SKM-1 treated with dmso at 0.1 percent for 144 hours (cell line): ENCODE measurements at regions not wholly inside any gene's neighbourhood (a gene's known extent, or its start where the extent isn't known, plus 50 kb on each side); places are given as distances from the start of the nearest gene placed in this dataset.

Experiments used
- DNase-seq: peaks from one replicate; lab custom pipeline; 2025; ENCODE audit not compliant: unreplicated experiment; lab: John Stamatoyannopoulos, UW

DNA sequence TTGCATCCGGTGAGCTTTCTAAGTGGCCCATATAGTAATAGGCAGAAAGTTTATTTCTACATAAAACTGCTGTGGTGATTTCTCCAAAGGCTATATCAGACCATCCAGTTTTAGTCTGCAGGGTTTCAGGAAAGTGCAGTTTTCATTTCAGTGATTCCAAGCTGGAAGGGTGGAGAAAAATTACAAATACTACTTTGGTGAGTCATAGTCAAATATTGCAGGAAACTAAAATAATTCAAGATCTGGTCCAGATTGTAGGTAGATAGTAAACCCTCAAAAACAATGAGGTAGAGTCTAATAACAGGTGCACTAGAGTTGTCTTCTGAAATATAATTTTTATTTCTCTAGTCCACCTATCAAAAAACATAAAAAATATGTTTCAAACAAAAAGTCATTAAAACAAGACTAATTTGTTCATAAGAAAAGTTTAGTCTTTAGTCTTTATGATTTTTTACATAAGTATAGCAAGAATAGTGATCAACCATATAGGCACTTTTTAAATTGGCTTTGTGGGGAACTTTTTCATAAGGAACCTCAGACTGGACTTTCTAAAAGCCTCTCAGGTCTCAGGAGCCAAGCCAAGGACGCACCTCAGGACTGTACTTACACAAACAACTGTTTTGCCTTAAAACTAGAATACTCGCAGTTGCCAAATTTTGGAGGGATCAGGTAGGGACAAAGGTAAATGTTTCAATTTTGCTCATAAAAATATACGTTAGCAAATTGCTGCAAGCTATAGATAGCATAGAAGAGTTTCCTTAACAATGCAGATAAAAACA lies 101.8 kb upstream of the TLR3 start:
- no peak for DNase-seq

DNA sequence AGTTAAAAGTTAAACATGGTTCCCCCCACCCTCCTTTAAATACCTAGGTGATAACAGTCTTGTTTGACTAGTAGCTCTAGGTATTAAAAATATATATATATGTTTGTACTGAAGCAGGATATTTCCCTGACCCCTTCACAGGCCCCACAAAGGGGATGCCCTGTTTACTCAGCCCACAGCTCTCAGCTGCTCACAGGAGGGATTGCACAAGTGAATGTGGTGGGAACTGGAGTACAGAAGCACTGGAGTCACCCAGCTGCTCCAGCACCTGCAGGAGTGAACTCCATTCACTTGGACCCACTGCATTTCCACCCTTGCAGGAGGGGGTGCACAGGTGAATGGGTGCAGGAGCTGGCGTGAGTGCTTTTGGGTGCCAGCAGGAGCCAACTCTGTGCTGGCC lies 99.3 kb upstream of the TLR3 start:
- no peak for DNase-seq

DNA sequence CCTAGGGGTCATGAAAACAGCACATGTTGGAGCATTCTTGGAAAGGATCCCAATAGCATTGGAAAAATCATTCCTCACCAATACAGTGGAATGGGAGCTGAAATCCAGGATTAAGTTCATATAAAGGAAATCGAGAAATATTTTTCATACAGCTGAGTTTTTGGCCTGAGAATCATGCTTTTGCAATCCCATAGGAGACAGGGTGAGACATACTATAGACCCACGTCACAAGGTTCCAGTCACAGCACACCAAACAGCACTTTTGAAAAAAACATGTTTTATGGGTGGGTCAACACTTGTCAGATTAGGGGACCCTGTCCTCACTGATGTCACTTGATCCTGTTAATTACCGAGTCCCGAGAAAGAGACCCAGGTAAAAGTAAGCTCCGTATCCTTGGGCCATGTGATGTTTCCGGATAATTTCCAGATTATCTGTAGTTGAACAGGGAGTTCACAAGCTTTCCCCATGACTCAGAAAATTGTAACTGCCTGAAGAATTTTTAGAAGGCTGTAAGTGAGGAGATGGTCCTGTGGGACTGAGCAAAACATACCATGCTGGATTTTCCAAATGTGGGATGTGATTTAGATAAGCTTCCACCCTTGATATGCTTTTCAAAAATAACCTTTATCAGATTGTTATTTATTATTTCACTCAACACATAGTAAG lies 80.9 kb upstream of the TLR3 start:
- no peak for DNase-seq

DNA sequence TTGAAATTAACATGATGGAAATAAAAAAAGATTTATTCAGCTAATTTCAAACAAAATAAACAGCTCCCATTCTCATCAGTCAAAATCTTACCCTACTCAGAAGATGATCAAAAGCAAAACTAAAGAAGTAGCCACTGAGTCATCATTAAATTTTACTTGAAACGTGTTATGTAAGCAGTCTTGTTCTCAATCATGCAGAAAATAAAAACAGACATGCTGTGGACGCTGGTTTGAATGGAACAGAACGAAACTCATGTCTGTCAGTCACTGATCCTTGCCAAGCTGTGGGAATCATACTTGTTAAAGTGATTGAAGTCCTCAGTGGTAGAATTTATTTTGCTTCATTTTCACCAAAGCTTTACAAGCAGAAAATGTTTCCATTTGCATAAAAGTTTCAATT lies 77.2 kb upstream of the TLR3 start:
- no peak for DNase-seq

DNA sequence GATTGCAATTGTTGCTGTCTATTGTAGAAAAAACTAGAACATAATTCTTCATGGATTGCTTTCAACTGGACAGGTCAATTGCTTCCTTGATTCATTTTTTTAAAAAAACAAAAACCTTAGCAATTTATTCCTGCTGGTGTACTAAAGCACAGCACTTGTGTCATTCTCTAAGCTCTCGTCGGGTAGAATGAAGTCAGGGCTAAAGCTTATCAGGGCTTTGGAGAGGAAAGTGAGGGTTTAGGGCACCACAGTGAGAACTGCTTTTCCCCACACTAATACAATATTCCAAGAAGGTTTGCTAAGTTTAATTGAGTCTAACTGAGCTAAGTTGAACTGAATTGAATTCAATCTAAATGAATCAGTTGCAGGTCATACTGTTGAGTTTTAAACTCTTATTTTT lies 76.4 kb upstream of the TLR3 start:
- no peak for DNase-seq

DNA sequence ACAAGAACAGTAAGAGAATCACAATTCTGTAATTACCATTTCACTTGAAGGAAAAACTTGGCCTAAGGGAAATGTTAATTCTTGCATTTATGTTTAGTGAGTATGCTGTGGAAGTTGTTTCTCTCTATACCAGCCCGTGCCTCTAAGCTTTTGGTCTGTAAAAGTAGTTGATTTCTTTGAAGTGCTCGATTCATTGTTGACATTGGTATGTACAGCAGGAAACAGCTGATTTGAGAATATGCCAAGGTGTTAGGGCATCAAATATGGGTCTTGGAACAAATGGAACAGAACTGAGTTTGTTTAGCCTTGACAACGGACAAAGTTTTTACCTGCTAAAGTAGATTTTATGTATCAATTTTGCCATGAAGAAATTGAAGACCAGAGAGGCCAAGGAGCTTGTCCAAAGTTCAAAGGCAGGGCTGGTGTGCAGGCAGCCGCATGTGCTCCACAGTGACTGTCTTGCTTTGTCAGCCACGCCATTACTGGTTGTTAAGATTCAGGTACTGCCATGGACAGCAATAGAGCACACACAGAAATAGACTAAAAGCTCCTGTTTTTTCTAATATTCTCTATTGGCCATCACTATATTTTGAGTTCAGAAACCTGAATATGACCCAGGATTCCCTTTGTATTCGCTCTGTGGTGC lies 75.5 kb upstream of the TLR3 start:
- no peak for DNase-seq

DNA sequence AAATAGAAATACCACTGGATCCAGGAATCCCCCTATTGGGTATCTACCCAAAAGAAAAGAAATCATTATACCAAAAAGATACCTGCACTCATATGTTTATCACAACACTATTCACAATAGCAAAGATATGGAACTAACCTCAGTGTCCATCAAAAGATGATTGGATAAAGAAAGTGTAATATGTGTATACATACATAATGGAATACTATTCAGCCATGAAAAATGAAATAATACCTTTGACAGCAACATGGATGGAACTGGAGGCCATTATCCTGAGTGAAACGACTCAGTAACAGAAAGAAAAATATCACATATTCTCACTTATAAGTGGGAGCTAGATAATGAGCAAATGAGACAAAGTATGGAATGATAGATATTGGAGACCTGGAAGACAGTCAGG lies 74.2 kb upstream of the TLR3 start:
- DNase-seq, result no peak

DNA sequence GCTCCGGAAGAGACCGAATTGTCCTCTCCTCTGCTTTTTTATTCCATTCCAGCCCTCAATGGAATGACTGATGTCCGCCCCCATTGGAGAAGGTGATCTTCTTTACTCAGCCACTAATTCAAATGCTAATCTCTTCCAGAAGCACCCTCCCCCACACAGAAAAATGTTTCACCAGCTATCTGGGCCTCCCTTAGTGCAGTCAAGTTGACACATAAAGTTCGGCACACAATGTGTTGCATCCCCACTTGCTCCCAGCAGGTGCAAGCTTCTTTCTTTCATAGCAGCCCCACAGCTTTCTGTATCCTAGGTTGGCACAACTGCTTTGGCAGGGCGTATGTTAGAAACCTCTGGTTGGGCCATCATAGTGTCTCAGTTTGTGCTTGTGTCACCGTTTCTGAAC lies 73.3 kb upstream of the TLR3 start:
- no peak for DNase-seq

DNA sequence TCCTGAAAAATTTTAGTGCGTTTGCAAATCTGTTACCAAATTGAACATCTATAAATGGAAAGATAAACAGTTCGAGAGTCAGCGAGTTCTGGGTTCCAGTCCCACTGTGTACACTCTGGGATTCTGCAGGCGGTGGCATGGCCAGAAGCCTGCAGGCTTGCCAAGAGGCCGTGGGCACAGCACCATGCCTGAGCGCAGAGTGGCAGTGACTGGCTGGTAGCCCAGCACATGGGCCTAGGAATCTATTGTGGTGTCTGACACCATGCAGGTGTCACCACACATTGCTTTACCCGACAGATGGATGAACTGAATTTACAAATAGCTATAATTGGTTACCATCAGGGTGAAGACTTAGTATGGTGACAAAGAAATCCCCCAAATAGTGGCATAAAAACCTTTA lies 71.7 kb upstream of the TLR3 start:
- DNase-seq, result no peak

DNA sequence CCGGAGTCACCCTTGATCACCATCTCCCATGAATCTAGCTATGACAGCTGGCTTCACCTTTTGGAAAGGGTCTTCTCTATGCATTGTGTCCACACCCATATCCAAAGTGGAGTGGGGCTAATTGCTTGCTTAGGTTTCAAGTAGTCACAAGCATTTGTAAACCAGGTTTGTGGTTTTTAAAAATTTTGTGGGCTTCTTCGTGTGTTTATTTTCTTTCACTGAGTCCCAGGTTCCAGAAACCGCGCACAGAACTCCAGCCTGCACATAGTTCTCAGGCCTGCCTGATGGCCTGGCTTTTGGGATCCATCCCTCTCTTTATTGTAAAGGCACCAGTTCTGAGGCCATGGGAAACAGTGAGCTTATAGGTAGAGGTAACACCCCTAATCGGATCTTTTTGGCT lies 70.2 kb upstream of the TLR3 start:
- DNase-seq, result no peak

DNA sequence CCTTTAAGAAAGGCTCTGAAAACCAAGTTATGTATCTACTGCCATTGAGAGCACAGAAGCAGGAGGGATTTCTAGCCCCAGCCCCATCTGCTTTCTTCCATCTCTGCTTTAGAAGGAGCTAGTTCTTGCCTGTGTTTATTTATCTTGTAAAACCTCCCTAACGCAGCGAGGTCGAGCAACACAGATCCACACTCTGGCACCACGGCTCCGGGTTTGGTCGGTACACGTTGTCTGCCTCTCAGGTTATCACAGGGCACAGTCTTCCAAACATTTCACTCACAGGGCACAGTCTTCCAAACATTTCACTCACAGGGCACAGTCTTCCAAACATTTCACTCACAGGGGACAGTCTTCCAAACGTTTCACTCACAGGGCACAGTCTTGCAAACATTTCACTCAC lies 69.7 kb upstream of the TLR3 start:
- DNase-seq, result no peak

DNA sequence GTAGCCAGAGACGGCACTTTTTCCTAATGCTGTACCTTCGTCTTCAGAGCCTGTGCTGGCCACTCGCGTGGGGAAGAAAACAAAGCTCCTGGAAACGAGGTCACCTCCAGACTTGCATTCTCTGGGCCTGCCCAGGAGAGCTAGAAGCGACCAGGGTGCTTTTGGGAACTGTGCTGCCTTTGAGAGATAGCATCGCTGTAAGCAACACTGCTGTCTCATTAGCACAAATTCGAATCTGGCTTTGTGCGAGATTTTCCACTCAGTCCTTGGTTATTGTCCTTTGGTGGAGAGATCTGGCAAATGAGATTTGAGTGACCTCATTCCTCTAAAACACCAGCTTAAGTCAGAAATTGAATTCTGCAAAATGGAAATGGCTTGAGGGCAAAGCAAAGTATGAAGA lies 66.1 kb upstream of the TLR3 start:
- no peak for DNase-seq

DNA sequence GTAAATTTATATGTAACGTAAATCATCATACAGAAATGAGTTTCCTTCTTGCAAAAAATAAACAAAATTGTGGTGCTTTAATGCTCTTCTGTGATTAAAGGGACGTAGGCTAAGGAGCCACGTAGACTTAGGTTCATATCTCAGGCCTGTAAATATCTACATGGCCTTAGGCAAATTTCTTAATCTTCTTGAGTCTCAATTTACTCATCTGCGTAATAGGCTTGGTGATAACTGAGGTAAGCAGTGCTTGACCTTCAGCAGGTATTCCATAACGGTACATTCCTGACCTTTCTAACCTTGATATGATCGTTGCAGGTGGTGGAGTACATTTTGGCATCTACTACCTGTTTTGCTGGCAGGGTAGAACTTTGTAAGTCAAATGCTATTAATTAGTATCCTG lies 65.2 kb upstream of the TLR3 start:
- no peak for DNase-seq

DNA sequence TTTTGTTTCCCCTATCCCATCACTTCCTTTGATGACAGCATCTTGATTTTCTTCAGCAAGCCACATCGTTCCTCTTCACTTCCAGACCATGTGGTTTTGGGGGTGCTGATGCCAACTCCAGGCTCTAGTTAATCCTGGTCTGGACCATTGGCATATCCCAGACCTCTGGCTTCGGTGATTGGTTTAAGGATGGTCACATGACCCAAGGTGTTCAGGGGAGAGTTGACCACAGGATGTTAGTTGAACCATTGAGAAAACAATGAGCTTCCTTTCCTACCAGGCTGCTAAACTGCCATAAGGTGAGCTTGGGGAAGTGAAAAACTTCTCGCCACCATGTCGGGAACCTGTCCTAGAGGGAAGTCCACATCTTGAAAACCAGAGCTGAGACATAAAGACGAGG lies 60.9 kb upstream of the TLR3 start:
- no peak for DNase-seq

DNA sequence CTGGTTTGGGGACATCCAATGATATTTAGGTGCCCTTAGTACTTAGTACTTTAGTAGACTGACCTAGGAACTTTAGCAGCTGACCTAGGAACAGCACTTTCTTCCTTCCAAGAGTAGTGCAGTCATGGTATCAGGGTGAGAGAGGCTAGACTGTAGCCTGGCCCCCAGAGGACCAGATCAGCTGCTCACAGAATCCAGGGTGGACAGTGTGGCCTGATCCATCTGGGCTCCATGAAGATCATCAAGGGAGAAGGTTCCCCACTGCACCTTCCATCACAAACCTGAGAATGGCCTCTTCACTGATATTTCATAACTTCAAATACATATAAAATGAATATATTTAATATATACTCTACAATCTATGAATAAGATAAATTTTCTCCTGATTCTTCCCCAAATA lies 59.0 kb upstream of the TLR3 start:
- no peak for DNase-seq

DNA sequence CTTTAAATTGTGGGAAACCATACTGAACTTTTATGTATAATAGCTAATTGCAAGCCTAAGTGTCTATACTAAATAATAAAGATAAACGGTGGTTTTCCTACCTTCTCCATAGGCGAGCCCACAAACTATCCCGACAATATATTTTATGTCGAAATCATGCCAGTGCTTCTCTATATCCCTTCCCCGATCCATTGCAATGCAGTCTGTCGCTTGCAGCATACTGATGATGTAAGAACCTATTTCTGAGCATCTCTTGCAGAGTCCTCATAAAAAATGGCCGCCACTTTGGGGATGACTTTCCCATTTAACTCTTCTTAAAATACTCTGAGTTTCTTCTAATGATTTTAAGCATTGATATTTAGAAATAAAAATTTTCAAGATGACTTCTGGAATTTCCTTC lies 58.1 kb upstream of the TLR3 start:
- no peak for DNase-seq

DNA sequence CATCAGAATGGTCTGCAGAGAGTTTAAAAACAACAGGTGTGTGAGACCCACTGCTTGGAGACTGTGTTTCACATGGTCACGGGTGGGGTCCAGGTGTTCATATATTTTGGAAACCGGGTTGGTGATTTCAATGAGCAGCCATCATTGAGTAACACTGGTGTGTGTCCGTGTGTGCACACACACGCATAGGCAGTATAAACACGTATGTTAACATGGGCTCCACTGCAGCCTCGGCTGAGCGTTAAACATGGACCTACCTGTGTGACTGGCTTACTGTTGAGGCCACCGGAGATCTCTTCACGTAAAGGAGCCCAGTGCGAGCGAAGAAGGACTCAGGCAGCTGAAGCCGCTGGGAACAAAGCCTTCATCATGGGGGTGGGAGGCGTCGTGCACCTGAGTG lies 56.9 kb upstream of the TLR3 start:
- no peak for DNase-seq

DNA sequence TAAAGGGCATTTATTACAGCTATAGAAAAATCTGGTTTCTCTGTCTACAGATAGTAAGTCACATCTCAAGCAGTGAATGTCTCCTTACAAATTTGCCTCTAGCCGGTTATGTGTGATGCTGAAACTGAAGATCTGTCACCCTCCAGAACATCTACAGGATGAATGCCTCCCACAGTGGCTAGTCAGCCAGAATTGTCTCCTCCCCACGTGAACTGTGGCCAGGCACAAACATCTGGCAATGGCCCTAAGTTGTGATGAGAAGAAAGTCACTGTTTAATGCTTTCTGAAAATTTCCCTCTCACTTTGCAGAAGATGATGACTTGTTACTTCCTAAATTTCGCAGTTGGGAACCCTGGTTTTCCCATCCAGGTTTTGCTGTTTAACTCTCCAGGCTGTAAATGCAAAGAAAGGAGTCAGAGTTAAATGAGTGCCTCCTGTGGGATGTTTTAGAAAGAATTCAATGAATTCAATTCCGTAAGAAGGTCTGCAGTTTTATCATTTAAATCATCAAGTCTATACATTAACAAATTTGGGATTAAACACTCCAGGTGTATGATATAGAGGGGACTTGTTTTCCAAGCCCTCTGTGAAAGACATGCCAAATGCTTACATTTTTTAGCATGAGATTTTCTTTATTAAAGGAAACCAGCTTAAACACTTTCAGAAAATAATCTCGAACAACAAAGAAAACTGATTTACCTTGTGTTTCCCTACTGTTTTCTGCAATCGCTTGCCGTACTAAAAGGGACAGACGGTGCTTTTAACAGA lies 55.4 kb upstream of the TLR3 start:
- DNase-seq, result no peak

DNA sequence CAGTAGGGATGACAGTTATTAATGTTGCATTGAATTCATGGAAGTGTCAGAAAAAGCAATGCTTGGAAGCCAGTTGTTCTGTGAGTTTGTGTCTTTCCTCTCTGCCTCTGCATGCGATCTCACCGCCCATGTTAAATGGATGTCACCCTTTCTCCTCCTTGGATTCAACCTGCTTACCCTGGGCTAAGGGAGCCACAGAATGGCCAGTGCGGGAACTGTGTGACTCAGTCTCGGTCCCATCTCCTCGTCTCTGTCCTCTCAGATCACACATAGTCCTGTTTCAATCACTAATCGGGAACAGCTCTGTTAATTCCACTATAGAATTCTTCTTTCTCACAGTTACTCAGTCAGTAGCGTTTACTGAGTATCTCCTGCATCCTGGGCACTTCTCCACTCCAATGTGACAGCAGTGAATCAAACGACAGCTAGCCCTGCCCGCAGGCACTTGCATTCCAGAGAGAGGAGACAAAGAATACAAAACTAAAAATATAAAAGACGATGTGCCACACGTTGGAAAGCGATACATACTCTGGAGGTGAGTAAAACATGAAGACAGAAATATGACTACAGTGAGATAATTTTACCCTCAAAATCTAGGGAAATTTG lies 53.6 kb upstream of the TLR3 start:
- DNase-seq, result no peak

DNA sequence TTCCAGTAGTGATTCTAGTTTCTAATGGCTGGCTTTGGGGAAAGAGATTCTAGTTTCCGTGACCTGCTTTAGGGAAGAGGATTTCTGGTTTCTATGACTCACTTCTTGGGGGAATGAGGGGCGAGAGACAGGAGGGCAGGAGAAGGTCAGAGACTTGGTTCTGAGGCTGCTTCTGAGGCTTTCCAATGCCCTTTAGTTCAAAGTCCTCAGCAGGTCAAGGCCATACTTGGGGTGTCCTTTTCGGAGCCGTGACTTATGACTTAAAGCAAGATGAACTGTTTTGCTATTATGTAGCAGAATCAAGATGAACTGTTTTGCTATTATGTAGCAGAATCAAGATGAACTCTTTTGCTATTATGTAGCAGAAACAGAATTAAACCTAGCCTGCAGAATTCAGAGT lies 52.2 kb upstream of the TLR3 start:
- no peak for DNase-seq

DNA sequence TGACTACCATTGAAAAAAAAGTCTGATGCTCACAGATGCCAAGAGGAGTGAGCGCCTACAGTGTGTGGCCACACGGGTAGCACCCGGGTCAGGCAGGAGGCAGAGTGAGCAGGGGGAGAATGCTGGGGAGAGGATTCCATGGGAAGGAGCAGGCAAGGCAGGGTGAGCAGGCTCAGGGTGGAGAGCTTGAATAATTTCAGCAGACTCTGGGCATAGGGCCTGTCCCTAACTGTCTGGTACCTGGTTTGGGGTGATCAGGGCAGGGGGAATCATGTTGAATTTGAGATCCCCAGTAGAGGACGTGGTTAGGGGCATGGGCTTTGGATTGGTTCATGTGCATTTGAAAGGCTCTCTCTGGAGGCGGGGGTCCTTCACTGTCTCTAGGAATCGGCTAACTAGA lies 51.2 kb upstream of the TLR3 start:
- no peak for DNase-seq
